ENCODE measurements at regions not wholly inside any gene's neighbourhood (a gene's known extent, or its start where the extent isn't known, plus 50 kb on each side); places are given as distances from the start of the nearest gene placed in this dataset.

DNA sequence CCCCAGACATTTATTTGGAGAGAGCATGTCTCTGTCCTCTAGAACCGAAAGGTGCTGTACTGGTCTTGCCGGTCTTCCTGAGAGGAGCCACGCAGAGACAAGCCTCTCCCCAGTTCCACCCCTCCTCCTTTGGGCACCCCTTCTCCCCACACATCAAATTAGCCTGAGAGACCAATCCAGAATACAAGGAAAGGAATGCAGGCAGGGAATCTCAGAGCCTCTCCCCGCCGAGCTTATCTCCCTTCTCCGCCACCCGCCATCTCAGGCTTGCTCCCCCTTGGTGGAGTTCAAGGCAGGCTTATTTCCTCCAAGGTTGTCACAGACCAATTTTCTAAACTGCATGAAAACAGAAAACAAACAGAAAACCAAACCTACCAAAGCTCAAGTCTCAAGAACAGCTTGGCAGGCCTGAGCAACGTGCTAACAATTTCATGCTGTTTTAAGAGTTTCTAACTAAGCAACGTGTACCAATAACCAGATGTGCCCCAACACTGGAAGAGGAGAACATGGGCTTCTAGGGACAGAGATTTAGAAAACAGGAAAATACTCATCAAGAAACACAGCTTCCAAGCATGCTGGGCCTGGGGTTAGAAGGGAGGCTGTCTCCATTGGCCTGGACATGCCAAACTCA lies 124.5 kb upstream of the PKDCC start:
- Mint-ChIP-seq H3K9me3 (peaks cover 6 to 13% (median 10%) of the 10 kb centered on the region in 7 donors), H3K36me3 (peaks cover 0 to 12% of the 10 kb centered on the region in 2 donors), H3K4me3 (no peak overlapping the region), H3K27me3 (peaks cover 5 to 26% (median 8%) of the 10 kb centered on the region in 3 donors), H3K27ac (no peak overlapping the region), H3K4me1 (no peaks in the 10 kb centered on the region)
- DNase-seq: no peak
- no peak for ATAC-seq (ENCODE audit: low read depth in 2 of 2)

DNA sequence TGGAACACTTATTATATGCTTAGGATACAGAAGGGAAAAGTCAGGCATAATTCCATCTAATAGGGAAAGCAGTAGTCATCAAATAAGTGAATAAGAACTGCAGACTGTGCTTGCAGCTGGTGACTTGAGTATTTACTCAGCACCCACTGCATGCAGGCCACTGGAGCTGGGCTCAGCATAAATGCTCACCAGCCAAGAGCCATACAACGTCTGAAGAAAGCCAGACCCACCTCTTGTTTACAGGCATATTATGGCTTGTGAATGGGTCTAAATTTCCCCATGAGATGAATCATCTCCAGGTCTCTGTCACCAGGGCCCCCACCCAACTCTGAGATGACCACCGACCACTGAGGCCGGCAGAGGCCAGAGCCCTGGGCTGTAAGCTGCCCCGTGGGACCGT lies 123.8 kb upstream of the PKDCC start:
- Mint-ChIP-seq H3K27me3 (peaks cover 5 to 26% (median 8%) of the 10 kb centered on the region in 3 donors), H3K4me1 (no peaks in the 10 kb centered on the region), H3K36me3 (peaks cover 0 to 12% of the 10 kb centered on the region in 2 donors), H3K9me3 (peaks cover 6 to 13% (median 10%) of the 10 kb centered on the region in 7 donors), H3K4me3 (no peak overlapping the region), H3K27ac (no peak overlapping the region)
- DNase-seq (no peak), ATAC-seq (ENCODE audit: low read depth in 2 of 2) (no peak)

DNA sequence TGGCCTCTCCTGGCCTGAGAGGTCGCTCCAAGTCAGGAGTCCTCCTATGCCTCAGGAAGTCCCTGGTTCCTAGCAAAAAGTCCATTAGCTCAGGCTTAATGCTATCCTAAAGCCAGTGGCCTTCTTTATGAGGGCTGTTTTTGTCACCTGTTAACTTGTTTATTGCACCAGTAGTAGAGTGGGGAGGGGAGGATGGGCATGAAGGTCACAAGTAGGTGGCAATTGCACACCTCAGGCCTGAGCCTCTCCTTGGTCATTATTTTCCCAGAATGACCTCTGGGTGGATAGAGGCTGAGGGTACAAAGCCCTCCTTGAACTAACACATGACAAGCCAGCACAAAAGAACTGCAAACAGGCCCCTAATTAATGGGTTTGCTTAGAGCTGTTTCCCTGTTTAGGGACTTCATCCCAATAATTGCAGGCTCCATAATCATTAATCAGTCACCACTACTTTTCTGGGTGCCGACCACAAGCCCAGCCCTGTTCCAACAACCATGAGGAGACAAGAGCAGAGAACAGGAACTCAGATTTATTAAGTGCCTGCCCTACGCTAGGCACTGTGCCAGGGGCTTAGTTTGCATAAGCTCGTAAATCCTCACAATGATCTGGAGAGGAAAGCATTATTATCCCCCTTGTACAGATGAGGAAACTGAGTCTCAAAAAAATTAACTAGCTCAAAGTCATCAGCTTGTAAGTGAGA lies 123.0 kb upstream of the PKDCC start:
- no peaks in the 10 kb centered on the region for H3K4me1 Mint-ChIP-seq
- peaks cover 0 to 12% of the 10 kb centered on the region in 2 donors for H3K36me3 Mint-ChIP-seq
- no peak for ATAC-seq (ENCODE audit: low read depth in 2 of 2)
- peaks cover 0 to 18% (median 5%) of the 10 kb centered on the region in 3 donors for H3K27me3 Mint-ChIP-seq
- no peak for DNase-seq
- H3K4me3 Mint-ChIP-seq: no peak overlapping the region
- peaks cover 6 to 13% (median 10%) of the 10 kb centered on the region in 7 donors for H3K9me3 Mint-ChIP-seq
- no peak overlapping the region for H3K27ac Mint-ChIP-seq

DNA sequence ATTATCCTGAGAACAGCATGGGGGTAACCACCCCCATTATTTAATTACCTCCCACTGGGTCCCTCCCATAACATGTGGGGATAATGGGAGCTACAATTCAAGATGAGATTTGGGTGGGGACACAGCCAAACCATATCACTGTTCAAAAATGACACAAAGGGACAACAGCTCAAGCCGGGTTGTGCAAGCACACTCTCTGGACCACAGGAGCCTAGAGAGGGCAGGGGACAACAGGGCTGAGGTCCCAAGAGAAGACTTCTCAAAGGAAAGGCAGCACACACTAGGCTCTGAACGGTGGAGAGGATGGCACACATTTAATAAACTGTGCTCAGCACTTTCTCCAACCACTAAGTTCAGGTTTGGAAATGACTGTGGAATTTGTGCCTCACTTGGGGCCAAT lies 122.1 kb upstream of the PKDCC start:
- peaks cover 0 to 20% (median 5%) of the 10 kb centered on the region in 3 donors for H3K27me3 Mint-ChIP-seq
- H3K4me3 Mint-ChIP-seq: no peak overlapping the region
- H3K27ac Mint-ChIP-seq: no peak overlapping the region
- DNase-seq (no peak), ATAC-seq (ENCODE audit: low read depth in 2 of 2) (no peak)
- H3K4me1 Mint-ChIP-seq: no peaks in the 10 kb centered on the region
- peaks cover 6 to 13% (median 10%) of the 10 kb centered on the region in 7 donors for H3K9me3 Mint-ChIP-seq
- H3K36me3 Mint-ChIP-seq: peaks cover 0 to 12% of the 10 kb centered on the region in 2 donors

DNA sequence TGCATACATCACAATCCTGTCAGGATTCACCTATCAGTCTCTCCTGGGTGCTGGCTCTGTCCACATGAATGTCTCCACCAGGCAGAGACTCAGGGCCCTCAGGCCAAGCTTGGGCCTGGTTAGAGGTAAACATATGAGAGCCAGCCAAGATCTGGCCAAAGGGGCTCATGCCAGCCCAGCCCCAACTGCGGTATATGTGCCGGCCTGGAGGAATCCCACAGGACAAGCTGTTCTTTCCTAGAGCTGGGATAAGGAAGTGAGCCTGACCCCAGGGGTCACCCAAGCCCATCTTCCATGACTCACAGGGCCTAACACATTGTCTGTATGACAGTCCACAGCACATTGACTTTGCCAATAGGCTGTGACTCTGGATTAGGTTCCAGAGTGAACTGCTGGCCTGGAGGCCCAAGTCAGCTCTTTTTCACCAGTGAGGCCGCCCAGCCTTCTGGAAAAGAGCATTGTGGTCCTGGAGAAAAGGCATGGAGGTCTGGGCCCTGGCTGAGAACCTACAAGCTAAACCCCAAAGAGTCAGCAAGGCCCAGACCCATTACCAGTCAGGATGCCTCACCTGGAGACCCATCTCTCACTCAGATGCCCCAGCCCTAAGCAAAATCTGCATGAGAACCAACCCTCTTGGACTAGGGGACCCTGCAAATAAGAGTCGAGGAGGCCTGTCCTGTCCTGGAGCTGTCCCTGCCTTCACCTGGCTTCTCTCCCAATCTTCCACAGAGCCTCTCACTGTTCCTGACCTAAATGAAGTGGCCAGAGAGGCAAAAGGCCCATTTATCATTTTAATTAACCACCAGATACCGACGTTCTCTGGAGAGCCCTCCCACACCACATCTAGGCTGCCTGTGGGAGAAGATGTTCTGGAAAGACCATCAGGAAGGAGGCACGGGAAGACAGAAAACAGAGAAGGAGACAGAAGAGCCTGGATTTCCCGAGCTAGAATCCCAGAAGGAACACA lies 120.9 kb upstream of the PKDCC start:
- peaks cover 0 to 31% (median 6%) of the 10 kb centered on the region in 3 donors for H3K27me3 Mint-ChIP-seq
- H3K9me3 Mint-ChIP-seq: peaks cover 6 to 13% (median 10%) of the 10 kb centered on the region in 7 donors
- no peak overlapping the region for H3K4me3 Mint-ChIP-seq
- ATAC-seq (ENCODE audit: low read depth in 2 of 2) (no peak), DNase-seq (no peak)
- peaks cover 0 to 12% of the 10 kb centered on the region in 2 donors for H3K36me3 Mint-ChIP-seq
- no peaks in the 10 kb centered on the region for H3K4me1 Mint-ChIP-seq
- no peak overlapping the region for H3K27ac Mint-ChIP-seq

DNA sequence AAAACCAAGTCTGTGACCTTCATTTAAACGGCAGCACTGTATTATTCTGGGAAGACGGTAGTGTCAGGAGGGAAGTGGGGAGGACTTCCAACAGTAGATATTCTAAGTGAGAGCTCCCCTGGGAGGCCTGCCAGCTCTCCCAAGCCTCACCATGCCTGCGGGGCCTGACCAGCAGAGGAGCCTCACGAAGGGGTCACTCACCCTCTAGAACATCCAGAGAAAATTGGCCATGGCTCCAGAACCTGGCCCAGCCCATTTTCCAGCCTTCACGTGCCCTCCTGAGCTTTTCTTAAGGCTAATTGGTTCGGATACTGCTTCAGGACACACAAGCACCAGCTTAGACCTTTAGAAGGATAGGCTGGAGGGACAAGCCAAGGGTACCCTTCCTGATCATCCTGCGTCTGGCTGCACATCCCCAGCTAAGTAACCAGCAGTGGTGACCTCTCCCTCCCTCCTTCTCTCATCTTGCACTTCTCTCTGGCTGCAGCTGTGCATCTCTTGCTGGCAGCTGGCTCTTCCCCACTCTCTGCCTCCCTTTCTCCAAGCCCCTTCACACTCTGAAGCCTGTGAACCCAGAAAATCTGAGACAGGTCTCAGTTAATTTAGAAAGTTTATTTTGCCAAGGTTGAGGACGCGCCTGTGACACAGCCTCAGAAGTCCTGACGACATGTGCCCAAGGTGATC lies 120.1 kb upstream of the PKDCC start:
- peaks cover 0 to 12% of the 10 kb centered on the region in 2 donors for H3K36me3 Mint-ChIP-seq
- no peak for DNase-seq
- ATAC-seq (ENCODE audit: low read depth in 2 of 2): no peak
- H3K9me3 Mint-ChIP-seq: peaks cover 6 to 12% (median 10%) of the 10 kb centered on the region in 7 donors
- H3K4me3 Mint-ChIP-seq: no peak overlapping the region
- H3K27ac Mint-ChIP-seq: no peak overlapping the region
- H3K27me3 Mint-ChIP-seq: peaks cover 0 to 33% (median 6%) of the 10 kb centered on the region in 3 donors
- no peaks in the 10 kb centered on the region for H3K4me1 Mint-ChIP-seq

DNA sequence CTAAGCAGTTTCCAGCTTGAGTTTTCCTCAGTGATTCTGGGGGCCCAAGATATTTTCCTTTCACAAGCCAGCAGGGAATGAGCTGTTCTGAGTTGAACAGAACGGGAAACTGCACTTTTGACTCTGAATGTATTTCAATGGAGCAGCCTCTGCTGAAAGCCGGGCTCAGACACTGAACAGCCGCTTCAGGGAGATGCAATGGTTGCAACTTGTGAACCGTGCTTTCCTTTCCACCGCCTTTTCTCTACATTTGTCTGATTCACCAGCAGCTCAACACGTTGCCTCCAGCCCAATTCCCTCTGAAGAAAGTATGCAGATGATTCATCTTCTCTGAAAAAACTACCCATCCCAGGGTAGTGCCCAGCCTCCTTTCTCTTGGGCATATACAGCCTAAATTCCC lies 119.3 kb upstream of the PKDCC start:
- Mint-ChIP-seq H3K4me1 (no peaks in the 10 kb centered on the region), H3K27ac (no peak overlapping the region), H3K4me3 (no peak overlapping the region), H3K27me3 (peaks cover 0 to 29% (median 7%) of the 10 kb centered on the region in 3 donors), H3K36me3 (peaks cover 0 to 12% of the 10 kb centered on the region in 2 donors), H3K9me3 (peaks cover 6 to 12% (median 10%) of the 10 kb centered on the region in 7 donors)
- ATAC-seq (ENCODE audit: low read depth in 2 of 2): no peak
- DNase-seq: no peak

DNA sequence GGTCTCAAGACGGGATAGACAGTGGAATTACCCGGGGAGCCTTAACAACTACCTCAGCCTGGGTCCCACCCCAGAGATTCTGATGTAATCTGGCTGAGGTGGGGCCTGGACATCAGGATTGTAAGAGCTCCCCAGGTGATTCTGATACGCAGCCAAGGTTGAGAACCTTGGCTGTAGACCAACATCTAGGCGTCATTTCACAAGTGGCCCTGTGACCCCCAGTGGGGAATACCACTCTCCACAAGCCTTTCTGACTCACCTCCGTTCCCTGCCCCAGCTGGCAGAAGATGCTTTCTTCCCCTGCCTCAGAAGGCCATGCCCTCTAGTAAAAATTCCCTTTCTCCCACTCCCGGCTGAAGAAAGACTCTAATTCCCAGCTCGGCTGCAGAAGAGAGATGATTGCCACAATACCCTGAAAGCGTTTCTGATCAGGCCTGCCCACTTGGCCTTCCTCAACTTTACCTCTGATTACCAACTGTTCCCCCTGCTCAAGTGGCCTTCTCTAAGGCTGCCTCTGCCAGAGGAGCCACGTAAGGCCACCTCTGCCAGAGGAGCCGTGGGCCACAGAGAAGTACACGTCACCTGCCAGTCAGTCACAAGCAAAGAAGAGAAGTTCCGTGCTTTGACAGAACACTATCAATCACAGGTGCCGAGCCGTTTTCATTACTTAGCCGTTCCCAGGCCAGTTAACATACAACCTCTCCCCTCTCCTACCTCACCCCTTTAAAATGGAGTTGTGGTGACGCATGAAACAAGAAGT lies 116.8 kb upstream of the PKDCC start:
- peaks cover 0 to 3% (median 0%) of the 10 kb centered on the region in 7 donors for H3K9me3 Mint-ChIP-seq
- H3K4me3 Mint-ChIP-seq: no peak overlapping the region
- no peak for DNase-seq
- no peak for ATAC-seq (ENCODE audit: low read depth in 2 of 2)
- H3K27me3 Mint-ChIP-seq: peaks cover 0 to 41% (median 14%) of the 10 kb centered on the region in 3 donors
- no peaks in the 10 kb centered on the region for H3K4me1 Mint-ChIP-seq
- no peaks in the 10 kb centered on the region for H3K36me3 Mint-ChIP-seq
- no peak overlapping the region for H3K27ac Mint-ChIP-seq

DNA sequence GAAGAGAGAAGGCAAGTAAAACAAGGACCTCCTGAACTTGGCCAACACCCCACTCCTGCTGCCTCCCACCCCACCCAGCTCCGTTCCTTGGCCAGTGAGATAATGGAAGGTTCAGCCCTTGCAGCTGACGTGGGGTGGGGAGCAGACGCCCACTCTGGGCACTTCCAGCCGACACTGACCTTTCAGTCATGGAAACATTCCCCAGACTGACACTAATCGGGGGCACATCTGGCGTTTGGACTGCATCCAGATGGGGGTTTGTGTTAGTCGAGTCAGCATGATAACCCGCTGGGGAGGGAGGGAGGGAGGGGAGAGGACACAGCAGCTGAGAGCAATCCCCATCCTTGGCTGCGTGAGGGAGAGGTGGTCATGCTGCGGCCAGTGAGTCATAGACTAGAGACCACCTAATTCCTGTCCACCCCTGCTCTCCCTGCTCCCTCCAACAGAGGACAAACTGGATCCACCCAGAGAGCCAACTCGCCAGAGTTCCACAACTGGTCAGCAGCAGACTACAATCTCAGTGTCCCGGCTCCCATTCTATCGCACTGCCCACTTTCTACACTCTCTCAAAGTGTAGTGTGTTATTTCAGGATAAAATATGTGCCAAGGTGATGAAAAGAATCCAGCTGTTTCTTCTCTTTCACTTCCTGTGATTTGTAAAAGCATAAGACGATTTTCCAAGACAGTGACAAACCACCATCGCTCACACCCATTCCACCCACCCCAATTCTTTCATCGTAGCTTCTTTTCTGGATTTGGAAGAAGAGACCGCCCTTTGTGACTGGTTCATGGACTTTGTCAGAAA lies 115.4 kb upstream of the PKDCC start:
- H3K4me3 Mint-ChIP-seq: no peak overlapping the region
- H3K36me3 Mint-ChIP-seq: no peaks in the 10 kb centered on the region
- ATAC-seq (ENCODE audit: low read depth in 2 of 2) (no peak), DNase-seq (no peak)
- no peaks in the 10 kb centered on the region for H3K9me3 Mint-ChIP-seq
- no peaks in the 10 kb centered on the region for H3K4me1 Mint-ChIP-seq
- peaks cover 0 to 39% (median 14%) of the 10 kb centered on the region in 3 donors for H3K27me3 Mint-ChIP-seq
- H3K27ac Mint-ChIP-seq: peak overlapping the region in 1 of 6 donors; percentile 29

DNA sequence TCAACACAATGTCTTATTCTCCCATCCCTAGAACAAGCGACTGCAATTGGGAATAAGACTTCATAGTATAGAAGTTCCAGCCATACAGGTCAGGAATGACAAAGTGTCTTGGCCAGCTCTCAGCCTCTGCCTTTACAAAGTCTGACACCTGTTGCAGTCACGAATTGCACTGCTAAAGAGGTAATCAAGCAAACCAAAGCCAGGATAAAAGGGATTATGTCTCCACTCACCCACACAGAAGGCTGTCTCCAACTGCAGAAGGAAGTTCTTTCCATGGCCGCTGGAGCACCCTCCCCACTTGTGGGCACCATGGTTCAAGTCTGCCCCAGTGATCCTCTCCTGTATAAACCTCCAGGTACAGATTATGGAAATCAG lies 114.8 kb upstream of the PKDCC start:
- no peaks in the 10 kb centered on the region for H3K36me3 Mint-ChIP-seq
- DNase-seq (no peak), ATAC-seq (ENCODE audit: low read depth in 2 of 2) (no peak)
- H3K4me3 Mint-ChIP-seq: no peak overlapping the region
- H3K27ac Mint-ChIP-seq: no peak overlapping the region
- H3K27me3 Mint-ChIP-seq: peaks cover 0 to 33% (median 14%) of the 10 kb centered on the region in 3 donors
- H3K4me1 Mint-ChIP-seq: no peaks in the 10 kb centered on the region
- no peaks in the 10 kb centered on the region for H3K9me3 Mint-ChIP-seq

DNA sequence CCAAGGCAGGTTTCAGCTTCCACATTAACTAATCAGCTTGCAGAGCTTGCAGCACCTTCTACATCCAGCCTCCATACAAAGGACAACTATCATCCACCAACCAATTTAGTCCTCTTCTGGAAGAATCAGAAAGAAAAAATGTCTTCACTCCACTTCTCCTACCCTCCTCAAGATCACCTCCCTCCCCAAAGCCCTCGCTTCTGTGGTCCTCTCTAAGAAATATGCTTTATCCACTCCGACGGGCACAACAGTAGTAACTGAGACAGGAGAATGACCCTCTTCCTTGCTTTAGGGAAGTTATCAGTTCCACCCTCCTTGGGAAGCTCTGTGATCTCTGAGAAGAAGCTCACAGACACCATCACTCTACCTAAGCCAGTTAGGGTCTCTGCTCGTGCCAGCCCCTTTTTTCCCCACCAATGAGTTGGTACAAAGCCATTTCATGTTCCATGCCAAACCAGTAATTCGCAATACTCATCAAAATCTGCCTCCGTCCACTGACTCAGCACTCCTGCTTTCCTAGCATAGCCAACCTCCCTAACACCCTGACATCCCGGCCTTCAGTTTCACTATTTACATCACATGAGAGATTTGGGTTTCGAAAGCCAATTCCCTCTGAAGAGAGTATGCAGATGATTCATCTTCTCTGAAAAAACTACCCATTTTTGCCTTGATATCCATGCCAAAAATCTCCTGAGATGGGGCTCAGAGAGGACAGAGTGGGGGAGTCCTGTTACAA lies 114.1 kb upstream of the PKDCC start:
- no peak for ATAC-seq (ENCODE audit: low read depth in 2 of 2)
- no peaks in the 10 kb centered on the region for H3K36me3 Mint-ChIP-seq
- no peaks in the 10 kb centered on the region for H3K4me1 Mint-ChIP-seq
- no peak for DNase-seq
- no peaks in the 10 kb centered on the region for H3K9me3 Mint-ChIP-seq
- H3K27me3 Mint-ChIP-seq: peaks cover 0 to 30% (median 14%) of the 10 kb centered on the region in 3 donors
- H3K27ac Mint-ChIP-seq: peak overlapping the region in 1 of 6 donors; percentile 68
- no peak overlapping the region for H3K4me3 Mint-ChIP-seq

Data from naive B cell (primary cell).